ENCODE measurements at regions not wholly inside any gene's neighbourhood (a gene's known extent, or its start where the extent isn't known, plus 50 kb on each side); places are given as distances from the start of the nearest gene placed in this dataset.

GRCh38 chr17:77432742-77433141 lies 292.0 kb downstream of the SEC14L1 start:
- H3K36me3 ChIP-seq (ENCODE audit: control insufficient read depth, insufficient read depth, low read length), result no peaks in the 10 kb centered on the region
- DNase-seq (ENCODE audit: low read depth), result no peak

GRCh38 chr17:77433385-77434135 lies 292.8 kb downstream of the SEC14L1 start:
- Histone ChIP-seq H3K36me3 (ENCODE audit: control insufficient read depth, insufficient read depth, low read length) (no peaks in the 10 kb centered on the region), H3K27me3 (ENCODE audit: control insufficient read depth, insufficient read depth, low read length) (no peaks in the 10 kb centered on the region), H3K4me3 (ENCODE audit: low read depth, low read length) (no peak overlapping the region)
- no peak for DNase-seq (ENCODE audit: low read depth)
- TF ChIP-seq CTCF (IDR thresholded peaks at IDR 0.05; ENCODE audit: insufficient read depth, low read length, poor library complexity, severe bottlenecking), result no peak

More at GRCh38 chr17:77432742-77433141, 292.0 kb downstream of the SEC14L1 start:
- no peak for TF ChIP-seq CTCF (IDR thresholded peaks at IDR 0.05; ENCODE audit: insufficient read depth, low read length, poor library complexity, severe bottlenecking)
- H3K4me3 ChIP-seq (ENCODE audit: low read depth, low read length), result no peak overlapping the region
- H3K27me3 ChIP-seq (ENCODE audit: control insufficient read depth, insufficient read depth, low read length), result no peaks in the 10 kb centered on the region

- Histone ChIP-seq H3K4me3 (ENCODE audit: low read depth, low read length) (no peak overlapping the region), H3K27me3 (ENCODE audit: control insufficient read depth, insufficient read depth, low read length) (no peaks in the 10 kb centered on the region), H3K36me3 (ENCODE audit: control insufficient read depth, insufficient read depth, low read length) (no peaks in the 10 kb centered on the region)
- no peak for TF ChIP-seq CTCF (IDR thresholded peaks at IDR 0.05; ENCODE audit: insufficient read depth, low read length, poor library complexity, severe bottlenecking)
- no peak for DNase-seq (ENCODE audit: low read depth)
Measured at GRCh38 chr17:77434136-77435114, 293.7 kb downstream of the SEC14L1 start.

- DNase-seq (ENCODE audit: low read depth), result no peak
- Histone ChIP-seq H3K36me3 (ENCODE audit: control insufficient read depth, insufficient read depth, low read length) (no peaks in the 10 kb centered on the region), H3K4me3 (ENCODE audit: low read depth, low read length) (no peak overlapping the region), H3K27me3 (ENCODE audit: control insufficient read depth, insufficient read depth, low read length) (no peaks in the 10 kb centered on the region)
- TF ChIP-seq CTCF (IDR thresholded peaks at IDR 0.05; ENCODE audit: insufficient read depth, low read length, poor library complexity, severe bottlenecking), result no peak
Measured at GRCh38 chr17:77435272-77436057, 294.7 kb downstream of the SEC14L1 start.

GRCh38 chr17:77436058-77436442 lies 295.3 kb downstream of the SEC14L1 start:
- no peak for TF ChIP-seq CTCF (IDR thresholded peaks at IDR 0.05; ENCODE audit: insufficient read depth, low read length, poor library complexity, severe bottlenecking)
- Histone ChIP-seq H3K27me3 (ENCODE audit: control insufficient read depth, insufficient read depth, low read length) (no peaks in the 10 kb centered on the region), H3K36me3 (ENCODE audit: control insufficient read depth, insufficient read depth, low read length) (no peaks in the 10 kb centered on the region), H3K4me3 (ENCODE audit: low read depth, low read length) (no peak overlapping the region)
- no peak for DNase-seq (ENCODE audit: low read depth)
